ENCODE measurements at regions not wholly inside any gene's neighbourhood (a gene's known extent, or its start where the extent isn't known, plus 50 kb on each side); places are given as distances from the start of the nearest gene placed in this dataset.

DNA sequence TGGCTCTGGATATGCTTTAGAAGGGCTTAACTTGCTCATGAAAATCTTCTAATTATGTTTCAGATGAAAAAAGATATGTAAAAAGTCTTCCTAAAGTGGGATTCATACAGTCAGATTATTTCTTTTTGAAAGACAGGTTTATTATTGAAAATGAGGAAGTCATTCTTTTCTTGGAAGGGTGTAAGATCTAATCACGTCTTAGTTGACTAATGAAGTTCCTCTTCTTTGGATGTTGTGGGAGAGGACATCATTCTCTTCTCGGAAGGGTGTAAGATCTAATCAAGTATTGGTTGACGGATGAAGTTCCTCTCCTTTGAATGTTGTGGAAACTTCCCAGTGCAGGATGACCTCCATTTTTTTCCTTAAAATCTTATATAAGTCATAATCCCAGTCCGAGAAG, 74.9 kb downstream of the ALG10 start:
- H3K4me3 ChIP-seq (ENCODE audit: low read depth, low read length), result no peak overlapping the region
- TF ChIP-seq, protein P1, sequence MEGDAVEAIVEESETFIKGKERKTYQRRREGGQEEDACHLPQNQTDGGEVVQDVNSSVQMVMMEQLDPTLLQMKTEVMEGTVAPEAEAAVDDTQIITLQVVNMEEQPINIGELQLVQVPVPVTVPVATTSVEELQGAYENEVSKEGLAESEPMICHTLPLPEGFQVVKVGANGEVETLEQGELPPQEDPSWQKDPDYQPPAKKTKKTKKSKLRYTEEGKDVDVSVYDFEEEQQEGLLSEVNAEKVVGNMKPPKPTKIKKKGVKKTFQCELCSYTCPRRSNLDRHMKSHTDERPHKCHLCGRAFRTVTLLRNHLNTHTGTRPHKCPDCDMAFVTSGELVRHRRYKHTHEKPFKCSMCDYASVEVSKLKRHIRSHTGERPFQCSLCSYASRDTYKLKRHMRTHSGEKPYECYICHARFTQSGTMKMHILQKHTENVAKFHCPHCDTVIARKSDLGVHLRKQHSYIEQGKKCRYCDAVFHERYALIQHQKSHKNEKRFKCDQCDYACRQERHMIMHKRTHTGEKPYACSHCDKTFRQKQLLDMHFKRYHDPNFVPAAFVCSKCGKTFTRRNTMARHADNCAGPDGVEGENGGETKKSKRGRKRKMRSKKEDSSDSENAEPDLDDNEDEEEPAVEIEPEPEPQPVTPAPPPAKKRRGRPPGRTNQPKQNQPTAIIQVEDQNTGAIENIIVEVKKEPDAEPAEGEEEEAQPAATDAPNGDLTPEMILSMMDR (IDR thresholded peaks at IDR 0.05; ENCODE audit: borderline replicate concordance, insufficient read depth, low read depth, low read length), result no peak

DNA sequence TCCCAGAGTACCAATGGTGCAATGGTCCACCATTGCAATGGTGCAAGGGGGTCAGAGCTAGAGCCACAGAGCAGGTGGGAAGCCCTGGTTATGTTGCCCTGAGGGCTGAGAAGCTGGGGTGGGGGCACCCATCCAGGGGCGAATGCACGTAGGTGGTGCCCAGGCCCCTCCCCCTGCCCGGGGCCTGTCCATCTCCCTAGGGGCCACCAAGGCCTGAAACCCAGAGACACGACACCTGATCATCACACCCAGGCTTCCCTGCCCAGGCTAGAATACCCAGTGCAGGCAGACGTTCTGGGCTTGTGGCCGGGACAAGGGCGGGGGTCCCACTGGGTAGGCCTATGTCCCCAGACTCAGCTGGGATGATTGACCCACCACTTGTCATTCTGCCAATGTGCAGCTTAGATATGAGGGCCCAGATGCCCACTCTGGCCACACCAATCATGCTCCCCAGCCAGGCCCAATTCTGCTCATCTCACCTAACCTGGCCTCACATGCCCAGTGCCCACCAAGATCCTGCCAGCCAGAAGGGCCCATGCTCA, 83.2 kb downstream of the ALG10 start:
- no peak overlapping the region for H3K4me3 ChIP-seq (ENCODE audit: low read depth, low read length)
- TF ChIP-seq, protein P1 (IDR thresholded peaks at IDR 0.05; ENCODE audit: borderline replicate concordance, insufficient read depth, low read depth, low read length), result no peak

DNA sequence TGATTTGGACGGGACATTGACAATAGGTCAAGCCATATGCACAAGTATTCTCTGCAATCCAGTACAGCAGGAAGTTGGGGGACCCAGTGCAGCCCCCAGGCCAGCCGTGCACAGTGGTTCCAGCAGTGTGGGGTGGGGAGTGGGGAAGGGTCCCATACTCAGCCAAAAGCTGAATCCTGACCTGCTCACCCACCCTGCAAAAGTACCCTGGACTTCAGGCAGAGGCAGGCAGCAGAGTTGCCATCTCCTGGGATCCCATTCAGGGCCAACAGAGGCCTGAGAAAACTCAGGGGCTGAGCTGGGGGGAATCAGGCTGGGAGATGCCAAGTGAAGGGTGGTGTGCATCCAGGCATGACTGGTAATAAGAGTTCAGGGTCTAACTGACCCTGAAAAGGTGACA, 83.9 kb downstream of the ALG10 start:
- TF ChIP-seq, protein P1 (IDR thresholded peaks at IDR 0.05; ENCODE audit: borderline replicate concordance, insufficient read depth, low read depth, low read length), result no peak
- H3K4me3 ChIP-seq (ENCODE audit: low read depth, low read length), result no peak overlapping the region

DNA sequence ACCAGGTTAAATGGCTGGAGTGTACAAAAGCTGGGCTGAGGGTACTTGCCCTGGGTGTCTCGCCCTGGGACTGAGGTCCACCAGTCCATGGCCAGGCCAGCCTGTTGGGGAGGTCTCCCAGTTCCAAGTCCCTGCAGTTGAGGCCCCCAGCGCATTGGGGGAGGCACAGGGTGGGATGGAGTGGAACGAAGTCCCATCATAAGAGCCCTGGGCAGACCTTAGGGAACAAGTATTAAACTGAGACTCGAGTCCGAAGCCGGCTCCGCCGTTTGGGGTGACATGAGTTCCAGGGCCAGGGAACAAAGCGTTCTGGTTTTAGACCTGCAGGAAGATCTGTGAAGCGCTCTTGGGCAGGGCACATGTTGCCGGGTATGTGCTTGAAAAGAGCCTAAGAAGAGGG, 84.7 kb downstream of the ALG10 start:
- H3K4me3 ChIP-seq (ENCODE audit: low read depth, low read length), result no peak overlapping the region
- TF ChIP-seq, protein P1 (IDR thresholded peaks at IDR 0.05; ENCODE audit: borderline replicate concordance, insufficient read depth, low read depth, low read length), result no peak

DNA sequence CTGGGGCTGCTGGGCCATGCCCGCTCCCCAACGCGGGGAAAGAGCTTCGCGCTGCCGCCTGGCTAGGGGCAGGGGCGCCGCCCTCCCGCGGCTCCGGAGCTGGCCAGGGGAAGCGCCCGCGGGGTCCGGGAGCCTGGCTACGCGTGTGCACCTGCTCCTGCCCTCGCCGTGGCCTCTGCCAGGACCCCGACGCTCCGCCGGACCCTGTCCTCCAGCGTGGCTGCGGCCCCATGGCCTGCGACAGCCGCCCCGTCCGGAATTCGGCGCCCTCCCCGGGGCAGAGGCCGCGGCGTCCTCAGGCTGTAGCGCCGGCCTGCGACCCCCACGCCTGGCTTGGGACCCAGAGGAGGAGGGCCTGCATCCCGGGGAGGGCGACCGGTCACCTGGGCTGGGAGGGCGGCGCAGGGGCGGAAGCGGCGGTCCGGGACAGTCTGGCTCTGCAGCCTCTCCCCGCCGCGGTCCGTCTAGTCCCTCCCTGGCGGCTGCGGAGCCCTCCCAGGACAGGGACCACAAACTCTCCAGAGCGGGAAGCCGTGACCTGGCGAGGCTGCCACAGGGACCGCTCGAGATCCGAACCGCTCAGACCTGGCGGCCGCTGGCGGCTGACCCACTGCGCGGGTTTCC, 85.6 kb downstream of the ALG10 start:
- TF ChIP-seq, protein P1 (IDR thresholded peaks at IDR 0.05; ENCODE audit: borderline replicate concordance, insufficient read depth, low read depth, low read length), result no peak
- no peak overlapping the region for H3K4me3 ChIP-seq (ENCODE audit: low read depth, low read length)

DNA sequence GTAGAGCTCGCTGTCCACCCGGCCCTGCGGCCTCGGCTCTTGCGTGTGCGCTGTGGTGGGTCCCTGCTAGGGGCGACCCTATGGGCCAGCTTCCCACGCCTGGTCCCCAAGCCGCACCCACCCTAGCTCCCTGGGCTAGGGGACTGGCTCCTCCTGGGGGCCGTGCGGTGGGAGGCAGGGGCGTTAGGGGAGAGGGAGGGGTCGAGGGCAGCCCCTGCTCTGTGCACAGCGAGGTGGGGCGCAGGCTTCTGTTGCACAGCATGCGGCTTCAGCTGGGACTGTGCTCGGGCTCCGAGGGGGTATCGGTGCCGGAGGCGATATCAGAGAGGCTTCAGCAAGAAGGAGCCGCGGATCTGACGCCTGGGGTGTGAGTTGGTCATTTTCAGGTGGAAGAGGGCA, 86.1 kb downstream of the ALG10 start:
- H3K4me3 ChIP-seq (ENCODE audit: low read depth, low read length), result no peak overlapping the region
- TF ChIP-seq, protein P1 (IDR thresholded peaks at IDR 0.05; ENCODE audit: borderline replicate concordance, insufficient read depth, low read depth, low read length), result no peak

DNA sequence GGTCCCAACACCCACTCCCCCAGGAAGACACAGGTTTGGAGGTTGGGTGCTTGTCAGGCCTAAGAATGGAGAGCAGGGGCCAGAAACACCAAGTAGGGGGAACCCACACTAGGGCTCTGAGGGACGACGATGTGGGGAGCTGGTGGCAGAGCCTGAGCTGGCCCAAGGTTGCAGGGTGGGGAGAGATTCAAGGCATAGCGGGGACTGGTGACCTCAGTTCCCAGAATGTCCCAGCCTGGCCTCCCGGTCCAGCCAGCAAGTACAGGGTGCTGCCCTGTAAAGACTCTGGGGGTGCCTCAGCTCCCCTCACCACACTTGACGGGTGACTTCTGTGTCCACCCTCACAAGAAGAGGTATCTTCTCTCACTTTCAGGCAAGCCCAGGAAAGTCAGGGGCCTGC, 86.7 kb downstream of the ALG10 start:
- H3K4me3 ChIP-seq (ENCODE audit: low read depth, low read length), result no peak overlapping the region
- TF ChIP-seq, protein P1 (IDR thresholded peaks at IDR 0.05; ENCODE audit: borderline replicate concordance, insufficient read depth, low read depth, low read length), result no peak
